DMS153 (cell line): ENCODE measurements at regions not wholly inside any gene's neighbourhood (a gene's known extent, or its start where the extent isn't known, plus 50 kb on each side); places are given as distances from the start of the nearest gene placed in this dataset.

Experiments used
- DNase-seq: peaks from one replicate; lab custom pipeline; 2025; lab: John Stamatoyannopoulos, UW

DNA sequence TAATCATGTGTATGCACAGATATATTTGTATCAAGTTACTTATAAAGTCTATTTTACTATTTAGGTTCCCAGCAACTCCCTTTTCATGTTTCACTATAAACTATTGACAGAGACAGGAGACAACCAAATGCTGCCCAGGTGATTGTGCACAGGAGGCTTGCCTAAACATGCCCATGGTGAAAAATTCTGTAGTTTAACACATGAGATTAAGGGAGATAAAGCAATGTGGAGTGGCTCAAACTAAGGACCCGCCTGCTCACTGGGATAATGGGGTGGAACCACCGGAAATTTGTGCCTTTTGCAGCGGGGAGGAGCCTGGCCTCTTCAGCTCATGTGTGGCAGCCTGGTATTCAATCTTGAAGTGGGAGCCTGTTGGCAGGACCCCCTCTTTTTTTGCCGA is 459.5 kb upstream of the CNTN5 start:
- DNase-seq, result no peak

DNA sequence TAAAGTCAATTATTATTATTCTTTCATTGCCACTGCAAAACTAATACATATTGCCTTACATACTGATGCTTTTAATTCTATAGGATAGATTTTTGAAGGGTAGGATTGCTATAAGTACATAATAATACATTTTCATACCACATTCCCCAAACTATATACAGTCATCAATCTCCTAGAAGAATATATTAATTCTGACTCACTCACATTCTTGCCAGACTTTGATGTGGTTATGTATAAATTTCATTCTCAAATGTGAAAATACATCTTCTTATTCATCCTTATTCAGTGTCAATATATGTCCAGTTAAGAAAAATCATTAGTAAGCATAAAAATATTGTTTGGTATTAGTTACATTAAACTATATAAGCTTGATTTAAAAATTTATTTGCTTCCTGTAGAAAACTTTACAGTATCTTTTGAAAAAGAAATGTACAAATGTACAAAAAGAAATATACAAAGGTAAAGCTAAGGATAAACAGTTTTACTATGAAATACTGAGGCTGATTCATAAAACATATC is 458.8 kb upstream of the CNTN5 start:
- no peak for DNase-seq

DNA sequence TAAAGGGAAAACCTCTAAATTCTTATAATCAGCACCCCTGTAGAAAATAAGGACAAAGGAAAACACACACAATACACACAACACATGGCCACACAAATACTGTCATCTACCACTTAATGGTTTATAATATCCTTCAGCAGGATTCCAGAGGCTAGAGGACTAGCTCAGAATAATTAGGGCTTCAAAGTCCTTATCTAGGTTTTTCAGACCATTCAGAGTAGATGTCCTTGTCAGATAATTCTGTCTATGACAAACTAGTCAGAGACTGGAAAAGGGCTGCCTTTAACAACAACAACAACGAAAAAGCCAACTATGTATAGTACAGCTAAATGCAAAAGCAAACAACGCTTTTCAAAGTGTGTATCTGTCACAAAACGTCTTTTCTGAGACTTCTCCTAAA is 456.5 kb upstream of the CNTN5 start:
- DNase-seq, result no peak

DNA sequence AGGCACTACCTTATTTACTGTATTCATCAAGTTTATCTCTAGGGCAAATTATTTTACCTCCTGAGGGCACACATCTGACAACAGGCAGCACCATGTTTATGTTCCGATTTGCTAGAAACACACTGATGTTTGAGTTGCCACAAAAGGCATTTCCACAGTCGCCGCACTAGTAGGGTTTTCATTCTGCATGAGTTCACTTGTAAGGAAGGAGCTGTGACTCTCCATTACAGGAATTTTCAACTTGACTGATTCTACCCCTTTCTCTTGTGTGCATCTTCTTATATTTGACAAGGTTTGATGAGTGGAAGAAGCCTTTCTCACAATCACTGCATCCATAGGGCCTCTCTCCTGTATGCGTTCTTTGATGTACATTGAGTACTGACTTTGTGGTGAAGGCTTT is 455.9 kb upstream of the CNTN5 start:
- no peak for DNase-seq

DNA sequence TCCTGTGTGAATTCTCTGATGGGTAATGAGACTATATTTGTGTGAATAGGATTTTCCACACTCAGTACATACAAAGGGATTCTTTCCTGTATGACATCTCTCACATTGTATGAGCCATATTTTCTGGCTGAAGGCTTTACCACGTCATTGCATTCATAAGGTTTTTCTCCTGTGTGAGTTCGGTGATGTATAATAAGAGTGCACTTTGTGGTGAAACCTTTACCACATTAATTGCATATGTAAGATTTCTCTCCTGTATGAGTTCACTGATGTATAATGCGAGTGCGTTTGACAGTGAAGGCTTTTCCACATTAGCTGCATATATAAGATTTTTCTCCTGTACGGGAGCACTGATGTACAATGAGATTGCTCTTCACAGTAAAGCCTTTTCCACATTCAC is 455.4 kb upstream of the CNTN5 start:
- DNase-seq, result no peak

DNA sequence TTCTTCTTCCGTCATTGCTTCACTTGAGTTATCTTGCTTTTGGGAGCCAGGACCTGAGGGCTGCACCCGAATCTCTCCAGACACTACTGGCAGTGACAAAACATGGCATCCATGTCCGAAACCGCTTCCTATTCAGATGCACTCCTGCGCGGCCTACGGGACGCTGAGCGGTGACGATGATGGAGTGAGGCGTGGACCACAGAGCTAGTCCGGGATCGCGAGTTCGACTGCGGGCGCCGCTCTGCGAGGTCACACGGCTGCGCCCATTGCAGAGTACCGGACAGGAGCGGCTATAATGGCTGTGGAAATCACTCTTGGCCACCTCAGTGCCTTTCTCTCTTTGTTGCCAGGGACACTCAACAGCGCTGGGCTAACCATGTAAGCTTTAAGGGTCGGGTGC is 453.8 kb upstream of the CNTN5 start:
- no peak for DNase-seq

DNA sequence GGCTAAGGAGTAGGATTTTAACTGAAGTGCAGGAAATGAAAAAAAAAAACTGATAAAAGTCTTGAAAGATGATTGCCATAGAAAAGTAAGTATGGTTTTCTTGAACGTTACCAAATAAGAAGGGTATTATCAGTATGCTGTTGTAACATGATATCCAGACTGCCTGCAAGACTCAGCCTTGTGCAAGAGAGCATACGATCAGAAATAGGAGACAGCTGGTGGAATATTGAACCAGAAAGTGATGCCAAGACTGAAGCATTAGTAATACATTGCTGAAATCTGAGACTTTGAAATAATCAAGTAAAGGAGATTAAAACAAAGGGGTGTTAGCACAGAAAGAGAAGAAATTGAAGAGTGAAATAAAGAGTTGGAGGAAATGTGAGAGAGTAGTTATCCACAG is 452.7 kb upstream of the CNTN5 start:
- no peak for DNase-seq

DNA sequence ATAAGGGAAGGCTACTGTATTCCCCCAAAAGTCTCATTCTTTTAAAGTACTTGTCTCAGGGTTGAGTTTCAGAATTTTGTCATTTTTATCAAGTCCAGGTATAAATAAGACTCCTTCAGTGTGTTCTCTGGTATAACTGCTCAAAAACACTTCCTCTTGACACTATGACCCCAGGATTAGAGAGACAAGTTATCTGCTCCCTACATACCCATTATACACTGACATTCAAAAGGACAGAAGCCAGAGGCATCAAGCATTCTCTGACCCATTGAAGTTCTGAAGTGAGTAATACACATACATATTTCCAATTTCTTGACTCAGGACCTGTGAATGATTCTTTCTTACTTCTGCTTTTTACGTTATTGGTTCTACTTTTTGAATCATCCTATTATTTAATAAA is 447.8 kb upstream of the CNTN5 start:
- DNase-seq, result no peak

DNA sequence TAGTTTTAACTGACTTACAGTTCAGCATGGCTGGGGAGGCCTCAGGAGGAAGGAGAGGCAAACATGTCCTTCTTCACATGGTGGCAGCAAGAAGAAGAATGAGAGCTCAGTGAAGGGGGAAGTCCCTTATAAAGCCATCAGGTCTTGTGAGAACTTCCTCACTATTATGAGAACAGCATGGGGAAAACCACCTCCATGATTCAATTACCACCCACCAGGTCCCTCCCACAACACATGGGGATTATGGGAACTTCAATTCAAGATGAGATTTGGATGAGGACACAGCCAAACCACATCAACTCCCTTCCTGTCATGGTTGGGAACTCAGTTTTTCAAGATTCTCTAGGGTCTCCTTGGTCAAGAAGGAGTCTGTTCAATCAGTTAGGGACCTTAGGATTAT is 432.9 kb upstream of the CNTN5 start:
- no peak for DNase-seq

DNA sequence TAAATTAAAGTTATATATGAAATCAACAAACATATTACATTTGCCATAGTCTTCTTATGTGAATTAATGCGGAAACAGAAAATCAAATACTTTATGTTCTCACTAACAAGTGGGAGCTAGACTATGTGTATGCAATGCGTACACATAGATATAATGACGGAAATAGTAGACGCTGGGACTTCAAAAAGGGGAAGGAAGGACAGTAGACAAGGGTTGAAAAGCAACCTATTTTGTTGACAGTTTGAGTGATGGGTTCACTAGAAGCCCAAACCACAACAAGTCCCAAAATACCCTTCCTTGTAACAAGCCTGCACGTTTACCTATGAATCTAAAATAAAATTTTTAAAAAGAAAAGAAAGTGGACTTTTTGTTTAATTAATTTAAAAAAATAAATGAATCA is 430.8 kb upstream of the CNTN5 start:
- no peak for DNase-seq

DNA sequence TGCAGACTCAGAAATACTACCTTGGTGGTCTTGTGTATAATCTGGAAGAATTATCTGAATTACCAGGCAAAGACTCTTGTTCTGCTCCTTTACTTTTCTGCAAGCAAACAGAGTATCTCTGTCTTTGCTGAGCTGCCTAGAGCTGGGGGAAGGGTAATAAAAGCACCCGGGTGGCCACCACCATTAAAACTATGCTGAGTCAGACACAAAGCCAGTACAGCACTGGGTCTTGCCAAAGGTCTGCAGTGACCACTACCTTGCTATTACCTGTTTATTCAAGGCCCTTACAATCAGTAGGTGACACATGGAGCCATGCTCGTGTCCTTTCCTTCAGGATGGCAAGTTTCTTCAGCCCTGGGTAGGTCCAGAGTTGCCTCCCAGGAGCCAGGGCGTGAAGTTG is 420.6 kb upstream of the CNTN5 start:
- no peak for DNase-seq

DNA sequence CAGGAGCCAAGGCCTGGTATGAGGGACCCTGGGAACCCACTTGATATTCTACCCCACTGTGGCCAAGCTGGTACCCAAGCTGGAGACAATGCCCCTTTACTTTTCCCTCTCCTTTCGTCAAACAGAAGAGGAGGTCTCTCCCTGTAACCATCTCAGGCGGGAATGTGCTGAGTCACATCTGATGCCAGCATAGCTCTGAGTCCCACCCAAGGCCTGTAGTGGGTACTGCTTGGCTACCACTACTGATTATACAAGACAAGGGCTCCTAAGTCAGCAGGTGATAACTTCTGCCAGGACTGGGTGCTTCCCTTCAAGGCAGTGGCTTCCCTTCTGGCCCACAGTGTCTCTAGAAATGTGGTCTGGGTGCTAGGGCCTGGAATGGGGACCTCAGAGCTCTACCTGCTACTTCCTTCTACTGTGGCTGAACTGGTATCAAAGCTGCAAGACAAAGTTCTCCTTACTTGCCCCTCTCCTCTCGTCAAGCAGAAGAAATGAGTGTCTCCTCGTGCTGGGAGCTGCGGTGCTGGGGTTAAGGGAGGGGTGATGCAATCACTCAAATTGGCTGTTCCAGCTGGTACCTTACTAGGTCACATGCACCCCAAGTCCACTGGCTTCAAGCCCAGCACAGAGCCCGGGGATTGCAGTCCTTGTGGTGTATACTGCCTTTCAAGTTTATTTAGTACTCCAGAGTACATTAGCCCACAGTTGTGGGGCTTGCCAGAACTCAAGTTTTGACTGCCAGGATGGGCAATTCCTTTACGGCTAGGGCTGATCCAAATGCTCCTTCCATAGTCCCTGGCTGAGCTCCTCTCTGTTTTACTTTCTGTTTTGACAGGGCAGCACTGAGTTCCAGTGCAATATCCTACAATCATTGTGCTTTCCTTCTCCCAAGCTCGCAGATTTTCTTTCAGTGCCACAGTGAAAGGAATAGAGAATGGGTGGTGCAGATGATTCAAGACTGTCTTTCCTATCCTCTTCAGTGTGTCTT is 419.7 kb upstream of the CNTN5 start:
- no peak for DNase-seq

DNA sequence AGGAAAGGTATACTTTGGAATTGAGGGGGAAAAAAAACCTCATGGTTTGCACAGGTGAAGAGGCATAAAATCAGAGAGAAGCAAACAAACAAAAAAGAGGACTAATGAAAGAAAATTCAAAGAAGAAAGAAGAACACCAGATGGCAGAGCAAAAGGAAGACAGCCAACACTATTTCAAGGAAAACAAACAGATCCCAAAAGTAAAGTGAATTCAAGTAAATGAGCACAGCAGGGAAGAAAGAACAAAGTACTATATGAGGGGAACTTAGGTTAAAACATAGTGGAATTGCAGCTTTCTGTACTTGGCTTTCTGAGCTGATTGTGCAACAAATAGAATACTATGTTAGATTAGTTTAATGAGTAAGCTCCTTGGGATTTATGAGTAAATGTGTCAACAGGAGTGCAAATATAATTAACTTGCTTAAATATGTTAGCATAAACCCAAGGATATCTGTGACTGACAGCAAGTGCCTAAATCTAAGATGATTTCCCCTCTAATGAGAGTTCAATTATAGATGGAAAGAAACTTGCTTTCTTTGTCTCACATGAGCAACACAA is 404.6 kb upstream of the CNTN5 start:
- no peak for DNase-seq

DNA sequence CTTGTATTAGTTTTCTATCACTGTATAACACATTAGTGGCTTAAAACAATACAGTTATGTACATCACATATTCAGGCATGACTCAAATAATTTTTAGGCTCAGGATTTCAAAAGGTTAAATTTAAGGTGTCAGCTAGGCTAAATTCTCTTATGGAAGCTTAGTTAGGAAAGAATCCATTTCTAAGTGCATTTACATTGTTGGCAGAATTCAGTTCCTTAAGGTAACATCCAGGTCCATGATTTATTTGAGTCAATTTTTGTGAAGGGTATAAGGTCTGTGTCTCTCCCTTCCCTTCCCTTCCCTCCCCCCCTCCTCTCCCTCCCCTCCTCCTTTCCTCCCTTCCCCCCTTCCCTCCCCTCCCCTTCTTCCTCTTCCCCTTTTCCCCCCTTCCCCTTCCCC is 399.0 kb upstream of the CNTN5 start:
- DNase-seq, result no peak

DNA sequence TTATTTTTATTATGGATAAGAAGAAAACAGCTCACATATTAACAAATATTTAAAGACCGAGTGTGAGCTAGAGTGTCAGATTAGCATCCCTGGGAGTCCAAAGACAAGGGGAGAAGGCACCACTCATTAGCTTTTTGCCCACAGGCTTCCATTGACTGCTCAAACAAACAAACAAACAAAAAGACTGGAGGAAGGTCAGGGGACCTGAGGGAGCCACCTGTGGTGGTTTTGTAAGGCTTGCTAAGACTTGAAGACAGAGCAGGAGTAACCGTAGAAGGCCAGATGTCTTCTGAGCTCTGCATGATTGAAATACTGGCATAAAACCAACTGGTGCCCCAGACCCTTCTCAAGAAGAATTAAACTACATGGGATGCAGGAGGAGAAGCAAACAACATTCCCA is 395.2 kb upstream of the CNTN5 start:
- DNase-seq, result no peak

DNA sequence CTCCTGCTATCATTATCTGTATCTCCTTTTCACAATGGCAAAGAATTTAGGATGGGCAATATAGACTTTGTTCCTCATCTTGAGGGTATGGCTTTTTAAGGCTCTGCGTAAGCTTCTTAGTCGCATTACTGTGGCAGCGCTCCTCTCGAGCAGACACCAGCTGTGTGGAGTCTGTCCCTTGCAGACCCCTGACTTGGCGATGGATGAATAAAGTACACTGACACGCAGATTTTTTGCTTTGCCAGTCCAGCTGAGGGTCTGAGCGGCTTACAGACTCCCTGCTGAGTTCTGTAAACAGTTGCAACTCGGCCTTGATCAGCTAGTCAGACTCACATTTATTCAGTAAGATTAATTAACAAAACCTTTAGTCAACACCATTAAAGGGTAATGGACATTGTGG is 390.0 kb upstream of the CNTN5 start:
- no peak for DNase-seq

DNA sequence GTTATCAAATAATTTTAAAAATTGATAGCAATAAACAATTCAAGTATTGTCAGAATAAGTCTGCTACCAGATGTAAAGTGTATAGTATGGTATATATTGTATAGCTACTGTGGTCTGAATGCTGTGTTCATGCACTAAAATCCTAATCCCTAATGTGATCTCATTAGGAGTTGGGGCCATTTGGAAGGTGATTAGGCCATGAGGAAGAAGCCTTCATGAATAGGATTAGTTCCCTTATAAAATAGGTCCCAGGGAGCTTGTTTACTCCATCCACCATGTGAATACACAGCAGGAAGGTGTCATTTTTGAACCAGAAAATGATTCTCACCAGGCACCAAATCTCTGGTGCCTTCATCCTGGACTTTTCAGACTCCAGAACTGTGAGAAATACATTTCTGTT is 363.0 kb upstream of the CNTN5 start:
- no peak for DNase-seq

DNA sequence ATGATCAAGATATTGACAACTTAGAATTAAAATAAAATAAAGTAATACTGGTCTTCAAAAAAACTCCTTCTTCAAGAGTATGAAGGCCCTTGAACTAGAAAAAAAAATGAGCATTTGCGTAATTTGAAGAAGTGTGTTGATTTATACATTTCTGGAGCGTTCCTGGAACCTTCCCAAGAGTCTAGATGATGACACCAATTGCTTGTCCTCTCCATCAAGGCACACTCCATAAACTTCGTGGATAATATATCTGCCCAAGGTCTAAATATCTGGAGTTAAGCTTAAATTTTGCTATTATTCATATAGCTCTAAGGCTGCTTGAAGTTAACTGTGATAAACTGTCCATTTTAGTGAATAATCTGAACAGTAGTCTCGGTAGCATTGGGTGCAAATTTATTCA is 361.3 kb upstream of the CNTN5 start:
- DNase-seq, result no peak

DNA sequence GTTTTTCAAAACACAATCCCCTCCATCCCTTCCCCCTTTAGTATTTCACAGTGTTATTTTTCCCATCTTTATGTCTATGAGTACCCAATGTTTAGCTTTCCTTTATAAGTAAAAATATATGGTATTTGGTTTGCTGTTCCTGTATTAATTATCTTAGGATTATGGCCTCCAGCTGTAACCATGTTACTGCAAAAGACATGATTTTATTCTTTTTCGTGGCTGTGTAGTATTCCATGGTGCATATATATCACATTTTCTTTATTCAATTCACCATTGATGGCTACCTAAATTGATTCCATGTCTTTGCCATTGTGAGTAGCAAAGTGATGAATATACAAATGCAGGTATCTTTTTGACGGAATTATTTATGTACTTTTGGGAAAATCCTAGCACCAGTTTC is 346.4 kb upstream of the CNTN5 start:
- DNase-seq, result no peak

DNA sequence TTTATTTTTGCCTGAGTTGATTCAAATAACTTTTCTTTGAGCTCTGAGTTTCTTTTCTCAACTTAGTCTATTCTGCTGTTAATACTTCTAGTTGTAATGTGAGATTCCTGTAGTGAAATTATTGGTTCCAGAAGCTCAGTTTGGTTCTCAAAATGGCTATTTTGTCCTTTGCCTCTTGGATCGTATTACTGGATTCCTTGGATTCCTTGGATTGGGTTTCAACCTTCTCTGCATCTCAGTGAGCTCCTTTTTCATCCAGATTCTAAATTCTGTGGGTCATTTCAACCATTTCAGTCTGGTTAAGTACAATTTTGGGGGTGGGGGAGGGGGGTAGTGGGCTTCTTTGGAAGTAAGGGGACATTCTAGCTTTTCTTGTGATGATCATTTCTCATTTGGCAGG is 341.1 kb upstream of the CNTN5 start:
- no peak for DNase-seq

DNA sequence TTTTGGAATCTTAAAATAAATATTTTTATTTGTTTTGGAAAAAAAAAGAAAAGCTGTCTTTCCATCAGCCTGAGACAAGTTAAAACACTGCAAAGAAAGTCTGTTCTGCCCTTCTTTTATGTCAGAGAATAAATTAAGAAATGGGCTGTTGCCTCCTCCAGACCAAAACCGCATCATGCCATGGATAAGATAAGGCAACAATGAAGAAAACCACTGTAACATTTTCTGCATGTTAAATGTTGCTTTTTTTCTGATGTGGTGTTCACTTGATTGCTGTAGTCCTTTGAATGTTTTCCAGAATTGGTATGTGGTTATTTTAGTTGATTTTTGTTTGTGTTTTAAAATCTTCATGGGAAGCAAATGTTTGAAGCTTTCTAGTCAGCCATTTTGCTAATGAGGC is 319.2 kb upstream of the CNTN5 start:
- DNase-seq, result no peak

DNA sequence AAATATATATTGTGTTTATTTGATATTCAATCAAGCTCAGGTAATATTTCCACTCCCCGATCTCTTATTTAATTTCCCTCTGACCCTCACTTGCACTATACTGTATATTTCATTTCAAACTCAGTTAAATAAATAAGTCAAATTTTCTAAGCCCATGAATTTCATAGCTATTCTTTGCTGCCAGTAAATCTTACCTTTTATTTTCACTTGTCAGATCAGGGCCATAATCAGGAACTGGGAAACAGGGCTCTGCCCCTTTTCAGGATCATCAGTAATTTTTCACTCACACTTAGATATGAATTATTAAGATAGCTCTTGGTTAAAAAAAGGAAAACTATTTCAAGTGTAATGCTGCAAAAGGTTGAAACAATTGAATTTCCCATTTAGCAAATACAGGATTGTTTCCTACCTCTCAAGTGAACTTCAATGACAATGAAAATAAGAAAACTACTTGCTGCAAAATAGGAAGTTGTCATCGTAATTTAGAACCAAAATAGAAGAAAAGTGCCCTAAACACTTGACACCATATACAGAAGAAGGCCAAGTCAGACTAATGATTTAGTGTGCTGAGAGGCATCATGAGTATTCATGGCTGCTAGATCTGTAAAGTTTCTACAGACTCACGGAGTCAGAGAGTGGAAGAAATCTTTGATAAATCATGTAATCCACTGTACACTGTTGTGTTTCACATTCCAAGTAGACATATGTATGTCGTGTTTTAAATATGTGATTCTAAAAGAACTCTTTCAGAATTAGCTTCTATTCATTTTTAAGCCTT is 316.8 kb upstream of the CNTN5 start:
- no peak for DNase-seq

DNA sequence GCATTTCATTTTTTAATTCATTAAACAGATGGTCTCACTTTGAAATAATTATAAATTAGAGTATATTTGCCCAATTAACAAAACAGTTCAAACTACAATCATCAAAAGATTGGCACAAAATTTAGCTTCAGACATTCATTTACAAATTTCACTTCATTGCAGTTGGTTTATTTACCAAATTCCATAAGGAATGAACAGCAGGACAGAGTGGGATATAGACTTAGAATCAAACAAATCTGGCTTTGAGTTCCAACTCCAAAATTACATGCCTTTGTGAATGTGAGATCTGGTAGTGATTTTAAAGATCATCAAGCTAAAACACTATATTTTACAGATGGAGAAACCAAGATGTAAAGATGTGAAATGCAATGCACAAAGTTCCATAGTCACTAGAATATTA is 310.7 kb upstream of the CNTN5 start:
- DNase-seq, result no peak
